ENCODE measurements at regions not wholly inside any gene's neighbourhood (a gene's known extent, or its start where the extent isn't known, plus 50 kb on each side); places are given as distances from the start of the nearest gene placed in this dataset.

GRCh38 chrX:110941906-110942305 lies 146.3 kb upstream of the CHRDL1 start:
- no peaks in the 10 kb centered on the region for H3K9me3 ChIP-seq (ENCODE audit: control insufficient read depth, insufficient read depth, low read depth, low read length)
- no peak overlapping the region for H3K9ac ChIP-seq (ENCODE audit: insufficient read depth, low read length)
- H3K27ac ChIP-seq (ENCODE audit: insufficient read depth, low read length), result no peak overlapping the region
- H4K20me1 ChIP-seq (ENCODE audit: control insufficient read depth, extremely low read depth, insufficient read depth, low read length), result no peaks in the 10 kb centered on the region
- DNase-seq (ENCODE audit: low read depth in 2 of 2), result no peak
- H2AFZ ChIP-seq (ENCODE audit: low read length), result no peak overlapping the region
- no peaks in the 10 kb centered on the region for H3K4me1 ChIP-seq (ENCODE audit: control insufficient read depth, extremely low read depth, insufficient read depth, low read length)
- no peak for TF ChIP-seq EZH2 (IDR thresholded peaks at IDR 0.05; ENCODE audit: low read length, missing control alignments)
- no peak for TF ChIP-seq CTCF (conservative IDR thresholded peaks at IDR 0.05 in 1 of 2, IDR thresholded peaks at IDR 0.05 in 1 of 2; ENCODE audit: low read depth in 1 of 2, low read length in 2 of 2)
- H3K4me2 ChIP-seq (ENCODE audit: extremely low read depth, insufficient read depth, low read length), result no peak overlapping the region
- no peaks in the 10 kb centered on the region for H3K27me3 ChIP-seq (ENCODE audit: control insufficient read depth, insufficient read depth, low read length)
- no peak overlapping the region for H3K4me3 ChIP-seq (replicated peaks in 1 of 4; ENCODE audit: control extremely low read depth in 1 of 4, insufficient read depth in 1 of 4, low read depth in 3 of 4, low read length in 4 of 4)
- H3K79me2 ChIP-seq (ENCODE audit: control insufficient read depth, insufficient read depth, low read length), result no peaks in the 10 kb centered on the region
- no peaks in the 10 kb centered on the region for H3K36me3 ChIP-seq (ENCODE audit: control insufficient read depth, insufficient read depth, low read length)

- Histone ChIP-seq H3K9me3 (ENCODE audit: control insufficient read depth, insufficient read depth, low read depth, low read length) (no peaks in the 10 kb centered on the region), H3K36me3 (ENCODE audit: control insufficient read depth, insufficient read depth, low read length) (no peaks in the 10 kb centered on the region), H3K27ac (ENCODE audit: insufficient read depth, low read length) (no peak overlapping the region), H2AFZ (ENCODE audit: low read length) (no peak overlapping the region), H3K79me2 (ENCODE audit: control insufficient read depth, insufficient read depth, low read length) (no peaks in the 10 kb centered on the region), H3K4me2 (ENCODE audit: extremely low read depth, insufficient read depth, low read length) (no peak overlapping the region), H4K20me1 (ENCODE audit: control insufficient read depth, extremely low read depth, insufficient read depth, low read length) (no peaks in the 10 kb centered on the region), H3K27me3 (ENCODE audit: control insufficient read depth, insufficient read depth, low read length) (no peaks in the 10 kb centered on the region), H3K4me3 (replicated peaks in 1 of 4; ENCODE audit: control extremely low read depth in 1 of 4, insufficient read depth in 1 of 4, low read depth in 3 of 4, low read length in 4 of 4) (no peak overlapping the region), H3K4me1 (ENCODE audit: control insufficient read depth, extremely low read depth, insufficient read depth, low read length) (no peaks in the 10 kb centered on the region), H3K9ac (ENCODE audit: insufficient read depth, low read length) (no peak overlapping the region)
- TF ChIP-seq CTCF (conservative IDR thresholded peaks at IDR 0.05 in 1 of 2, IDR thresholded peaks at IDR 0.05 in 1 of 2; ENCODE audit: low read depth in 1 of 2, low read length in 2 of 2) (no peak), EZH2 (IDR thresholded peaks at IDR 0.05; ENCODE audit: low read length, missing control alignments) (no peak)
- DNase-seq (ENCODE audit: low read depth in 2 of 2), result no peak
Observed at GRCh38 chrX:110938977-110939732, 143.5 kb upstream of the CHRDL1 start.

GRCh38 chrX:110924871-110925270 lies 129.3 kb upstream of the CHRDL1 start:
- H3K27me3 ChIP-seq (ENCODE audit: control insufficient read depth, insufficient read depth, low read length), result no peaks in the 10 kb centered on the region
- H4K20me1 ChIP-seq (ENCODE audit: control insufficient read depth, extremely low read depth, insufficient read depth, low read length), result no peaks in the 10 kb centered on the region
- no peak overlapping the region for H3K9ac ChIP-seq (ENCODE audit: insufficient read depth, low read length)
- no peaks in the 10 kb centered on the region for H3K79me2 ChIP-seq (ENCODE audit: control insufficient read depth, insufficient read depth, low read length)
- no peak overlapping the region for H3K4me2 ChIP-seq (ENCODE audit: extremely low read depth, insufficient read depth, low read length)
- H3K4me1 ChIP-seq (ENCODE audit: control insufficient read depth, extremely low read depth, insufficient read depth, low read length), result no peaks in the 10 kb centered on the region
- no peak overlapping the region for H2AFZ ChIP-seq (ENCODE audit: low read length)
- TF ChIP-seq CTCF (conservative IDR thresholded peaks at IDR 0.05 in 1 of 2, IDR thresholded peaks at IDR 0.05 in 1 of 2; ENCODE audit: low read depth in 1 of 2, low read length in 2 of 2) (no peak), EZH2 (IDR thresholded peaks at IDR 0.05; ENCODE audit: low read length, missing control alignments) (no peak)
- peak in 1 of 2 donors; percentile 36 for DNase-seq (ENCODE audit: low read depth in 2 of 2)
- no peak overlapping the region for H3K4me3 ChIP-seq (replicated peaks in 1 of 4; ENCODE audit: control extremely low read depth in 1 of 4, insufficient read depth in 1 of 4, low read depth in 3 of 4, low read length in 4 of 4)
- no peak overlapping the region for H3K27ac ChIP-seq (ENCODE audit: insufficient read depth, low read length)
- H3K36me3 ChIP-seq (ENCODE audit: control insufficient read depth, insufficient read depth, low read length), result no peaks in the 10 kb centered on the region
- H3K9me3 ChIP-seq (ENCODE audit: control insufficient read depth, insufficient read depth, low read depth, low read length), result no peaks in the 10 kb centered on the region
